Ovary (tissue), 3 donors: ENCODE measurements at regions not wholly inside any gene's neighbourhood (a gene's known extent, or its start where the extent isn't known, plus 50 kb on each side); places are given as distances from the start of the nearest gene placed in this dataset.

Experiments
- CTCF ChIP-seq, 3 donors: fragments of 450-650 bp in 2 of 3; fragments of 200-600 bp in 1 of 3; IDR thresholded peaks; one replicate each; pipeline versions ENCODE4 v1.5.1 to v1.8.0; 2016 to 2022; ENCODE audit warnings: antibody characterized with exemption in 3 of 3, mild to moderate bottlenecking in 1 of 3
- EP300 ChIP-seq: sonication (generic); formaldehyde crosslinking; IDR thresholded peaks from one replicate; pipeline ENCODE4 v1.6.1; 2017; ENCODE audit warnings: antibody characterized with exemption
- POLR2A ChIP-seq: fragments of 450-650 bp; IDR thresholded peaks from one replicate; pipeline ENCODE4 v1.6.1; 2017; ENCODE audit warnings: antibody characterized with exemption, mild to moderate bottlenecking, moderate library complexity
- donor health status: DM: no; HTN: no; CAD: no.

GRCh38 chr4:128353791-128354190 lies 66.2 kb upstream of the PGRMC2 start:
- TF ChIP-seq CTCF (IDR thresholded peaks at IDR 0.05) = no peak
- no peak for TF ChIP-seq POLR2A
- no peak for TF ChIP-seq EP300
